ENCODE measurements at regions not wholly inside any gene's neighbourhood (a gene's known extent, or its start where the extent isn't known, plus 50 kb on each side); places are given as distances from the start of the nearest gene placed in this dataset.
"Not testable (repeated sequence)": the region's sequence is repeated elsewhere in the genome, so short reads cannot be mapped to it uniquely, and the experiment has no call there.

GRCh38 chr18:30451981-30452380 lies 590.6 kb downstream of the DSC3 start:
- DNase-seq (ENCODE audit: low spot score) = no peak

GRCh38 chr18:30450927-30451326 lies 591.6 kb downstream of the DSC3 start:
- no peak for DNase-seq (ENCODE audit: low spot score)

- no peak for DNase-seq (ENCODE audit: low spot score)
Measured at GRCh38 chr18:30446605-30447004, 595.9 kb downstream of the DSC3 start.

GRCh38 chr18:30444544-30444943 lies 598.0 kb downstream of the DSC3 start:
- no peak for DNase-seq (ENCODE audit: low spot score)

DNA sequence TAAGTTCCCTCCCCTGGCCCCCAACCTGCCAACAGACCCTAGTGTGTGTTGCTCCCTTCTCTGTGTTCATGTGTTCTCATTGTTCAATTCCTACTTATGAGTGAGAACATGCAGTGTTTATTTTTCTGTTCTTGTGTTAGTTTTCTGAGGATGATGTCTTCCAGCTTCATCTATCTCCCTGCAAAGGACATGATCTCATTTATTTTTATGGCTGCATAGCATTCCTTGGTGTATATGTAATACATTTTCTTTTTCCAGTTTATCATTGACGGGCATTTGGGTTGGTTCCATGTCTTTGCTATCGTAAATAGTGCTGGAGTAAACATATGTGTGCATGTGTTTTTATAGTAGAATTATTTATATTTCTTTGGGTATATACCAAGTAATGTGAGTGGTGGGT lies 602.2 kb downstream of the DSC3 start:
- peak; percentile 2 for DNase-seq (ENCODE audit: low spot score)

DNA sequence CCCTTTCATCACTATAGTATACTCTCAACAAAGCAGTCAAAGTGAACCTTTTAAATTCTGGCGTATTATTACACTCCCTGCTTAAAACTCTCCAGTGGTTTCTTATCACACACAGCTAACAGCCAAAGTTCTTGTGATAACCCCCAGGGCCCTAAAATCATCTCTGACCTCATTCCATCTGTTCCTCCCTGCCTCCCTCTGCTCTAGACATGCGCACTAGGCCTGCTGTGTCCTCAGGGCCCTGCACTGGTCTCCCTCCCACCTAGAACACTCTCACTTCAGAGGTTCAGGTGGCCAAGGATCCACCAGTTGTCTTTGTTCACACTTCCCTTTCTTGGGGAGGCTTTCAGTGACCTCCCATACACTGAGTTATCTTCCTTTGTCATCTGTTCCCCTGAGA lies 603.4 kb downstream of the DSC3 start:
- no peak for DNase-seq (ENCODE audit: low spot score)

GRCh38 chr18:30432349-30432748 lies 610.2 kb downstream of the DSC3 start:
- DNase-seq (ENCODE audit: low spot score) = no peak

DNA sequence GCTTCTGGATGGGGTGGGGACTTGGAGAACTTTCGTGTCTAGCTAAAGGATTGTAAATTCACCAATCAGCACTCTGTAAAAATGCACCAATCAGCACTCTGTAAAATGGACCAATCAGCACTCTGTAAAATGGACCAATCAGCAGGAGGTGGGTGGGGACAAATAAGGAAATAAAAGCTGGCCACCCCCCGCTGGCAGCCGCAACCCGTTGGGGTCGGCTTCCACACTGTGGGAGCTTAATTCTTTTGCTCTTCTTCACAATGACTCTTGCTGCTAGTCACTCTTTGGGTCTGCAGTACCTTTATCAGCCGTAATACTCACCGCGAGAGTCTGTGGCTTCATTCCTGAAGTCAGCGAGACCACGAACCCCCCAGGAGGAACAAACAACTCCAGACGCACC lies 623.1 kb downstream of the DSC3 start:
- not testable (repeated sequence) for DNase-seq (ENCODE audit: low spot score)

DNA sequence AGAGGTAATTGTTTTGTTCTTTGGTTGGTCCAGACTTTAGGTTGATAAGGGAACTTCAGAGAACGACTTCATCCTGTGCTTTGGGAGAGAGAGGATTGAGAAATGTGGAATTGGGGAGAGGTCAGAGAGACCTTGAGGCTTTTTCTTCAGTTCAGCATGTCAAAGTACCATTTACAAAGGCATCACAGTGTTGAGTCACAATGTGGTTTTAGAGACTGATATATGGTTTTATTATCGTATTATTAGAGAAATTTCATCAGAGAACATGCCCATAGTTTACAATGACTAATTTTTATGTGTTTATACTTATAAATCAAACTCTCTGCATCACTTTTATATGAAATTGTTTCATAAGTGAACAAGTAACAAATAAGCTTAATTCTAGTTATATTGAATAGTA lies 626.6 kb downstream of the DSC3 start:
- DNase-seq (ENCODE audit: low spot score) = no peak

- DNase-seq (ENCODE audit: low spot score) = no peak
Measured at GRCh38 chr18:30409120-30409519, 633.4 kb downstream of the DSC3 start.

GRCh38 chr18:30406728-30407127 lies 635.8 kb downstream of the DSC3 start:
- no peak for DNase-seq (ENCODE audit: low spot score)

DNA sequence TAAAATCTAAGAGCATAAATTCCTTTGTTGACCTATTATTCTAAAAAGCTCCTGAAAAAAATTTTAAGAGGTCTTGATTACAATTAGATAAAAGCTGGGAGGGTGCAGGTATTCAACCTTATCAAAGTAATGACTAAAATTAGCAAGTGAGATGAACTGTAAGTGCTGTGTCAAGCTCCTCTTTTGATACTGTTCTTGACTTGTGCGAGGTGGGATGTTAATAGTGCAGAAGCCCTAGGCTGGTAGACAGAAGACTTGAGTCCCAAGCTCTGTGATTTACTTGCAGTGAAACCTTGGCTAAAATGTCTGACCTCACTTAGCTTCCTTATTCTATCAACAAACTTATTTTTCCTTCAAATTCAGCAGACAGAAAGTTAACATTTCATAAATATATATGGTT lies 637.5 kb downstream of the DSC3 start:
- no peak for DNase-seq (ENCODE audit: low spot score)

- DNase-seq (ENCODE audit: low spot score) = no peak
Measured at GRCh38 chr18:30404422-30404821, 638.1 kb downstream of the DSC3 start.

- DNase-seq (ENCODE audit: low spot score) = no peak
Measured at GRCh38 chr18:30403278-30403677, 639.3 kb downstream of the DSC3 start.

DNA sequence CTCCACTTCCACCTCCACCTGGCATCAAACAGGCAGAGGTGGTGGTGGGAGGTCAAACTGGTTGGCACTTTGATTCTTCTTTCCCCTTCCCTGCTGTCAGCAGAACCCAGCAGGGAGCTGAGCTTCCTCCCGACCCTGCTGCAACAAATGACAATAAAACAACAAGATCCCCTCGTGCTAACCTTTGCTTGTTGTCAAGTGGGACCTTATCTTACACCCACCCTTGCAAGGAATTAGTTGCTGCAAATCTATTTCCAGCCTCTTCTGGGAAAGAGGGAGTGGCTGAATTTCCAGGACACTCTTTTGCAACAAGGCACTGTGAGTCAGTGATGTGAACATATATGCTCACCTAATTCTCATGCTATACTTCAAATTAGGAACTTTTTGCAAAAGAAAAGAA lies 655.1 kb downstream of the DSC3 start:
- no peak for DNase-seq (ENCODE audit: low spot score)

- no peak for DNase-seq (ENCODE audit: low spot score)
Measured at GRCh38 chr18:30386624-30387023, 655.9 kb downstream of the DSC3 start.

DNA sequence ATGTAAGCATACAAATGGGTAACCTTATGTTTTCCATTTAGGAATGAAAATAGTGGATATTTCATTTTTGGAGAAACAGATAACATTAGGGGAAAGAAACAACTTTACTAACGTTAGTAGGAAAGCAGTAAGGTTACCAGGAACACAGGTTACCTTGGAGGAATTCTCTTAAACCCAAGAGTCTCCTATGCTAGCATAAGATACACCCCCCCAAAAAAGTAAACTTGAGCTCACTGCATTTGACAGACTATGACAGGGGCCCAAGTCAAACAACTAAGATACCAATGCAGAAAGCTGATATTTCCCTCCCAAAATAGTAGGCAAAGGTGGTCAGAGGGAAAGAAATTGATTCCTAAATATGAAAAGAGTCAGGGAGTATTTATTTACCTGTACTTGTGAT lies 656.9 kb downstream of the DSC3 start:
- DNase-seq (ENCODE audit: low spot score) = no peak

GRCh38 chr18:30381826-30382225 lies 660.7 kb downstream of the DSC3 start:
- DNase-seq (ENCODE audit: low spot score) = no peak

GRCh38 chr18:30378097-30378496 lies 664.4 kb downstream of the DSC3 start:
- DNase-seq (ENCODE audit: low spot score) = no peak

GRCh38 chr18:30376515-30376914 lies 666.0 kb downstream of the DSC3 start:
- no peak for DNase-seq (ENCODE audit: low spot score)

DNA sequence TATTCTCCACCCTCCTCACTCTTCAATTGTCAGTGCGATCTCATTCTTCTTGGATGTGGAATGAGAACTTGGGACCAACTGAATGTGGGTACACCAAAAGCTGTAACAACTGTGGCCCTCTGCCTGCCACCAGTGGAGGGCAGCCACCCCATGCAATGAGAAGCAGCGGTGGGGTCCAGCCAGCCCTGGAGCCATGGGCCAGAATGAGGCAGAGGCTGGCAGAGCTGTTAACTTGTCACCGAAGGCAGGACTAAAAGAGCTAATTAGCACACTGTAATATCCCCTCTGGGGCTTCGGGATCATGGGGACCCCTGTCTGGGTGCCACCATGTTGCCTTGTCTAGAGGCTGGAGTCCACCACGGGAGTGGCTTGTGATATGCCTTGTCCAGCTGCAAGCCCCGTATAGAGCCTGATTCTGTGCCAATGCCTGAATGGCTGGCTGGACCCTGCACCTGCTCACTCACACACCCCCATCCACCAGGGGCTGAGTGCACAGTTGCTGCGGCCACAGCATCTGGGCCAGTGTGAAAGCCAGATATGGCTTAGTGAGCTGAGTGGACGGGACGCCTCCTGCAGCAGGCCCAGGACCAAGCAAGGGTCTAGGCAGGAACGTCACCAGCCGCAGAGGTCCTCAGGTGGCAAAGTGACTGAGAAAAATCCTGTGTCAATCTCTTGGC lies 680.5 kb downstream of the DSC3 start:
- no peak for DNase-seq (ENCODE audit: low spot score)

GRCh38 chr18:30359521-30359920 lies 683.0 kb downstream of the DSC3 start:
- DNase-seq (ENCODE audit: low spot score) = no peak

- peak; percentile 35 for DNase-seq (ENCODE audit: low spot score)
Measured at GRCh38 chr18:30358555-30358954, 684.0 kb downstream of the DSC3 start.

GRCh38 chr18:30352551-30353168 lies 689.9 kb downstream of the DSC3 start:
- DNase-seq (ENCODE audit: low spot score) = no peak

Measured in kidney tubule cell (primary cell).